ENCODE measurements at regions not wholly inside any gene's neighbourhood (a gene's known extent, or its start where the extent isn't known, plus 50 kb on each side); places are given as distances from the start of the nearest gene placed in this dataset.

DNA sequence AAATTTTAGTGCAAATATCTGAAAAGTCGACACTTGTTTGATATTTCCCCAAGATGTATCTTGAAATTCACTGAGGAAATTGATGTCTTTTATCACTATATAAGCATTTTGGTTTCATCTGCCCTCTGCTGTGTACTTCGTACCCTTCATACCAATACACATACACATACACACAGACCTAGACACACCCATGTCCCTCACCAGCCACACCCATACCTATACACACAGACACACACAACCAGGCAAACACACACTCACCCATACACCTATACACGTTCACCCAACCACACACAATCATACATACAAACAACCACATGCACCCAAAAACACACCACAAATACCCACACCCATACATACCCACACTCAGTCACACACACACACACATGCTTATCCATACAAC lies 367.8 kb downstream of the HINT1 start:
- no peaks in the 10 kb centered on the region for H4K20me1 ChIP-seq (ENCODE audit: insufficient read depth, low read length)
- H3K27me3 ChIP-seq (ENCODE audit: insufficient read depth, low read length) = no peaks in the 10 kb centered on the region
- no peaks in the 10 kb centered on the region for H3K9me3 ChIP-seq (ENCODE audit: low read depth, low read length)
- H3K36me3 ChIP-seq (ENCODE audit: insufficient read depth, low read length) = no peaks in the 10 kb centered on the region
- H2AFZ ChIP-seq (ENCODE audit: low read length) = no peak overlapping the region
- no peak for DNase-seq (ENCODE audit: insufficient read length, low spot score, missing footprints)
- no peaks in the 10 kb centered on the region for H3K4me1 ChIP-seq (ENCODE audit: insufficient read depth, low read length)
- no peak for TF ChIP-seq CTCF (IDR thresholded peaks at IDR 0.05; ENCODE audit: extremely low read depth, low read depth, low read length)
- no peak overlapping the region for H3K27ac ChIP-seq (ENCODE audit: low read depth, low read length)
- H3K4me2 ChIP-seq (ENCODE audit: insufficient read depth, low read length) = no peak overlapping the region
- H3K4me3 ChIP-seq (ENCODE audit: insufficient read depth, low read length) = no peak overlapping the region
- no peaks in the 10 kb centered on the region for H3K79me2 ChIP-seq (ENCODE audit: insufficient read depth, low read length)

DNA sequence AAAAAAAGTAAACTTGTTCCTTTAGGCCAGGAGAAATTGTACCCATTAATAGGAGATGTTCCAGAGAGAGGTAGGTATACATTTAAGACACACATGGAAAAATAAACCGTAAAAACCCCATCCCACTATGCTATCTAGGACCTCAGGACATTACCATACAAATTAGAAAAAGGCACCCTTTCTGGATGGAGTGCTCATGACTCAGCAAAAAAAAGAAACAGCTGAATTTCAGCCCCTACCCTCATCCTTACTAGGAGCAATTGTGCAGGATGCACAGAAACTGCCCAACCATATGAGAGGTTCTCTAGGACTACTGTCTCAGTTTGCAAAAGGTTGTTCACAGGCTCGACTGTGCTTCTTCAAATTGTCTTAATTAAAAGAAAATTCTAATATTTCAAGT lies 368.2 kb downstream of the HINT1 start:
- TF ChIP-seq CTCF (IDR thresholded peaks at IDR 0.05; ENCODE audit: extremely low read depth, low read depth, low read length) = no peak
- no peak overlapping the region for H2AFZ ChIP-seq (ENCODE audit: low read length)
- no peaks in the 10 kb centered on the region for H4K20me1 ChIP-seq (ENCODE audit: insufficient read depth, low read length)
- no peaks in the 10 kb centered on the region for H3K4me1 ChIP-seq (ENCODE audit: insufficient read depth, low read length)
- no peaks in the 10 kb centered on the region for H3K9me3 ChIP-seq (ENCODE audit: low read depth, low read length)
- no peak for DNase-seq (ENCODE audit: insufficient read length, low spot score, missing footprints)
- H3K4me3 ChIP-seq (ENCODE audit: insufficient read depth, low read length) = no peak overlapping the region
- no peaks in the 10 kb centered on the region for H3K36me3 ChIP-seq (ENCODE audit: insufficient read depth, low read length)
- H3K27ac ChIP-seq (ENCODE audit: low read depth, low read length) = no peak overlapping the region
- H3K27me3 ChIP-seq (ENCODE audit: insufficient read depth, low read length) = no peaks in the 10 kb centered on the region
- H3K79me2 ChIP-seq (ENCODE audit: insufficient read depth, low read length) = no peaks in the 10 kb centered on the region
- no peak overlapping the region for H3K4me2 ChIP-seq (ENCODE audit: insufficient read depth, low read length)

DNA sequence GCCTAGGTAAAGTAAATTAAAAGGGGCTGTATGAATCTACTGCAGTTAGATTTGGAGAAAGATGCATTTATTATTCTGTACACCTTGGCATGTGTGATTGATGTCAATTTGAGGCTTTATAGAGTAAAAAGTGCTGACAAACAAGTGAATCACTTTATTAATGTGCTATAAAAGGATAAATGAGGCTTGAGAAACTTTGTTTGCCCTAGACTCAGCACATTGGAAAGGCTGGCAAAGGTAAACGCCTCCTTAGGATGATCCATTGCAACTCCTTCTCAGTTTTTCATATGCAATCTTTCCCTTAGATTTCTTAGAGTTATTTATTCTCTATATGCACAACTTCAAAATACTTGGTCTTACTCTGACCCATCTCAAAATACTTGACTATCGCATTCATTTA lies 369.0 kb downstream of the HINT1 start:
- H2AFZ ChIP-seq (ENCODE audit: low read length) = no peak overlapping the region
- H4K20me1 ChIP-seq (ENCODE audit: insufficient read depth, low read length) = no peaks in the 10 kb centered on the region
- no peak overlapping the region for H3K4me3 ChIP-seq (ENCODE audit: insufficient read depth, low read length)
- H3K36me3 ChIP-seq (ENCODE audit: insufficient read depth, low read length) = no peaks in the 10 kb centered on the region
- no peak overlapping the region for H3K4me2 ChIP-seq (ENCODE audit: insufficient read depth, low read length)
- TF ChIP-seq CTCF (IDR thresholded peaks at IDR 0.05; ENCODE audit: extremely low read depth, low read depth, low read length) = no peak
- no peak overlapping the region for H3K27ac ChIP-seq (ENCODE audit: low read depth, low read length)
- H3K79me2 ChIP-seq (ENCODE audit: insufficient read depth, low read length) = no peaks in the 10 kb centered on the region
- no peaks in the 10 kb centered on the region for H3K4me1 ChIP-seq (ENCODE audit: insufficient read depth, low read length)
- no peak for DNase-seq (ENCODE audit: insufficient read length, low spot score, missing footprints)
- no peaks in the 10 kb centered on the region for H3K27me3 ChIP-seq (ENCODE audit: insufficient read depth, low read length)
- H3K9me3 ChIP-seq (ENCODE audit: low read depth, low read length) = no peaks in the 10 kb centered on the region

DNA sequence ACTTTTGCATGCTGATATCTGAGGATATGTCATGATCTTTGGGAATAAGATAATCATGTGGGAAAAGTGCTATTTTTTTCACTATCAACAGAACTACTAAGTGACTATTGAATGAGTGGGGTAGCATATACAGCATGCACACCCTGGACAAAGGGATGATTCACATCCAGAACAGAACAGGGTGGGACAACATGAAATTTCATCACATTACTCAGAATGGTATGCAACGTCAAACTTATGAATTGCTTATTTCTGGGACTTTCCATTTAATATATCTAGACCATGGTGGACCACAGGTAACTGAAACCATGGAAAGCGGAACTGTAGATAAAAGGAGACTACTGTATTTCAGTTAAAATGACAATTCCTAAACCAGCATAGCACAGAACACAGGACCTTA lies 370.0 kb downstream of the HINT1 start:
- Histone ChIP-seq H3K9me3 (ENCODE audit: low read depth, low read length) (no peaks in the 10 kb centered on the region), H3K4me2 (ENCODE audit: insufficient read depth, low read length) (no peak overlapping the region), H4K20me1 (ENCODE audit: insufficient read depth, low read length) (no peaks in the 10 kb centered on the region), H3K4me1 (ENCODE audit: insufficient read depth, low read length) (no peaks in the 10 kb centered on the region), H3K27me3 (ENCODE audit: insufficient read depth, low read length) (no peaks in the 10 kb centered on the region), H3K36me3 (ENCODE audit: insufficient read depth, low read length) (no peaks in the 10 kb centered on the region), H3K4me3 (ENCODE audit: insufficient read depth, low read length) (no peak overlapping the region), H2AFZ (ENCODE audit: low read length) (no peak overlapping the region), H3K79me2 (ENCODE audit: insufficient read depth, low read length) (no peaks in the 10 kb centered on the region), H3K27ac (ENCODE audit: low read depth, low read length) (no peak overlapping the region)
- DNase-seq (ENCODE audit: insufficient read length, low spot score, missing footprints) = no peak
- no peak for TF ChIP-seq CTCF (IDR thresholded peaks at IDR 0.05; ENCODE audit: extremely low read depth, low read depth, low read length)
